Type B pancreatic cell (in vitro differentiated cells): ENCODE measurements at regions not wholly inside any gene's neighbourhood (a gene's known extent, or its start where the extent isn't known, plus 50 kb on each side); places are given as distances from the start of the nearest gene placed in this dataset.

Experiments
- DNase-seq: peaks from one replicate; pipeline ENCODE4 v3.0.0; 2021; ENCODE audit warnings: mixed read lengths; ENCODE audit not compliant: unreplicated experiment; ENCODE audit errors: extremely low spot score
- H3K27ac Mint-ChIP-seq: 2 replicates; pipeline ENCODE4 v1.8.0; 2021; ENCODE audit warnings: mild to moderate bottlenecking, mixed read lengths
- H3K27me3 Mint-ChIP-seq: 2 replicates; pipeline ENCODE4 v1.8.0; 2021; ENCODE audit warnings: mixed read lengths
- H3K36me3 Mint-ChIP-seq: 2 replicates; pipeline ENCODE4 v1.8.0; 2021; ENCODE audit warnings: mixed read lengths
- H3K4me1 Mint-ChIP-seq: one replicate; pipeline ENCODE4 v1.8.0; 2021; ENCODE audit warnings: mixed read lengths; ENCODE audit not compliant: unreplicated experiment
- H3K4me3 Mint-ChIP-seq: 2 replicates; pipeline ENCODE4 v1.8.0; 2021; ENCODE audit warnings: mild to moderate bottlenecking, mixed read lengths
- H3K9me3 Mint-ChIP-seq: 2 replicates; pipeline ENCODE4 v1.8.0; 2021; ENCODE audit warnings: mixed read lengths
- TF ChIP-seq, protein P1 (sequence below): fragments of 200-600 bp; sonication (generic); conservative IDR thresholded peaks from 2 replicates; pipeline ENCODE4 v1.5.0; 2021; ENCODE audit warnings: antibody characterized with exemption, mild to moderate bottlenecking

DNA sequence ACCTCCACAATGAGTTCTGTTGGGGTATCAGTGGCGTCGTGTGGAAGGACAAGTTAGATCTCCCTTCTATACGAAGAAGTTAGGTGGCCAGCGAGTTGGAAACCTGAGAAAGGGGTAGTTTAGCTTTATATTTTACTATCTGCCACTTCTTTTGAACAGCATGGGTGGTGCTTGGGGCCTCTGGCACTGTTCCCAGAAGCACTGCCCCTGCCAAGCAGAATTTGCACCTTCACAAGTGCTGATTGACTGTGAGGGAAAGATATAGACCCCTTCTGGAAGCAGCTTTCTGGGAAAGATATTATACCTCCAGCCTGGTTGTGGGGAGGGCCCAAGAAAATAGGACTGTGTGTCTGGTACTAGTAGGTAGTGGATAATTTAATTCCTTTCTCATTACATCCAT is 246.9 kb downstream of the FBXO8 start:
- Mint-ChIP-seq H3K27ac (no peak overlapping the region), H3K9me3 (no peaks in the 10 kb centered on the region), H3K27me3 (no peaks in the 10 kb centered on the region), H3K4me1 (peaks cover 5% of the 10 kb centered on the region), H3K36me3 (no peaks in the 10 kb centered on the region), H3K4me3 (no peak overlapping the region)
- no peak for DNase-seq
- TF ChIP-seq, protein P1, sequence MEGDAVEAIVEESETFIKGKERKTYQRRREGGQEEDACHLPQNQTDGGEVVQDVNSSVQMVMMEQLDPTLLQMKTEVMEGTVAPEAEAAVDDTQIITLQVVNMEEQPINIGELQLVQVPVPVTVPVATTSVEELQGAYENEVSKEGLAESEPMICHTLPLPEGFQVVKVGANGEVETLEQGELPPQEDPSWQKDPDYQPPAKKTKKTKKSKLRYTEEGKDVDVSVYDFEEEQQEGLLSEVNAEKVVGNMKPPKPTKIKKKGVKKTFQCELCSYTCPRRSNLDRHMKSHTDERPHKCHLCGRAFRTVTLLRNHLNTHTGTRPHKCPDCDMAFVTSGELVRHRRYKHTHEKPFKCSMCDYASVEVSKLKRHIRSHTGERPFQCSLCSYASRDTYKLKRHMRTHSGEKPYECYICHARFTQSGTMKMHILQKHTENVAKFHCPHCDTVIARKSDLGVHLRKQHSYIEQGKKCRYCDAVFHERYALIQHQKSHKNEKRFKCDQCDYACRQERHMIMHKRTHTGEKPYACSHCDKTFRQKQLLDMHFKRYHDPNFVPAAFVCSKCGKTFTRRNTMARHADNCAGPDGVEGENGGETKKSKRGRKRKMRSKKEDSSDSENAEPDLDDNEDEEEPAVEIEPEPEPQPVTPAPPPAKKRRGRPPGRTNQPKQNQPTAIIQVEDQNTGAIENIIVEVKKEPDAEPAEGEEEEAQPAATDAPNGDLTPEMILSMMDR = no peak

DNA sequence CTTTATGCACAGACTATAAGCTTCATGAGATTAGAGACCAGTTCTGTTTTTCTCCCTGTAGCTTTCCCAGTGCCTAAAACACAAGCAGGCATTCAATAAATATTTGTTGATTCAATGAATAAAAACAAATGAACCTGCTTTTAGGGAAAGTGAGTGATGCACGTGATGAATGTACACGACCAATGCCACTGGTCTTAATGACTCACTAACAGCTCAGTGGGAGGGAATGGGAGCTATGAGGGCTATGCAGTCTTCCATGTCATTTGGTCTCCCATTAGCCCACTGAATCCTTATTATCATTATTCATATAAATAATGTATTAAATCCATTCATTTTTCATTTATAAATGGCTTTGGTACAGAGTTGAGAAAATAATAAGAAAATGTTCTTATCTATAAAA is 247.4 kb downstream of the FBXO8 start:
- Mint-ChIP-seq H3K36me3 (no peaks in the 10 kb centered on the region), H3K9me3 (no peaks in the 10 kb centered on the region), H3K4me1 (peaks cover 5% of the 10 kb centered on the region), H3K27me3 (no peaks in the 10 kb centered on the region), H3K4me3 (no peak overlapping the region), H3K27ac (no peak overlapping the region)
- no peak for DNase-seq
- TF ChIP-seq, protein P1 = no peak

DNA sequence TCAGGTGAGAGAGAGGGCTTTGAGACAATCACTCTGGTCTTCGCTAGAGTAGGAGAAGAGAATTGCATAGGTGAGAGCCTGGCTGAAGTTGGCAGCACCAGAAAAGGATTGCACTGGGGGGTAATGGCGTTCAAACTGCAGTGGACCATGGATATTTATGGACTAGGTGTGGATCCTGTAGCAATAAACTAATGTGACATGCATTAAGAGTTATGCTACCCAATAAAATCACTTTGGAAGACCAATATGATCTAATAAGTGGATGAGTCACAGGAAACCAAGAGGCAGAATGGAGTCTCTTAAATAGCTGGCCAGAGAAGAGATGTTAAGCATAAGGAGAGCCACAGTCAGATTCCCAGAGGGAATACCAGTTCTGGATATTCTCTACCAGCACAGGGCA is 259.8 kb downstream of the FBXO8 start:
- no peak for DNase-seq
- Mint-ChIP-seq H3K9me3 (no peaks in the 10 kb centered on the region), H3K4me3 (no peak overlapping the region), H3K27me3 (peaks cover 2% of the 10 kb centered on the region), H3K4me1 (no peaks in the 10 kb centered on the region), H3K36me3 (no peaks in the 10 kb centered on the region), H3K27ac (no peak overlapping the region)
- TF ChIP-seq, protein P1 = no peak

GRCh38 chr4:174018236-174018635 is 265.2 kb downstream of the FBXO8 start:
- Mint-ChIP-seq H3K27me3 (no peaks in the 10 kb centered on the region), H3K27ac (no peak overlapping the region), H3K4me1 (no peaks in the 10 kb centered on the region), H3K9me3 (no peaks in the 10 kb centered on the region), H3K36me3 (no peaks in the 10 kb centered on the region), H3K4me3 (no peak overlapping the region)
- DNase-seq = no peak
- TF ChIP-seq, protein P1 = no peak

DNA sequence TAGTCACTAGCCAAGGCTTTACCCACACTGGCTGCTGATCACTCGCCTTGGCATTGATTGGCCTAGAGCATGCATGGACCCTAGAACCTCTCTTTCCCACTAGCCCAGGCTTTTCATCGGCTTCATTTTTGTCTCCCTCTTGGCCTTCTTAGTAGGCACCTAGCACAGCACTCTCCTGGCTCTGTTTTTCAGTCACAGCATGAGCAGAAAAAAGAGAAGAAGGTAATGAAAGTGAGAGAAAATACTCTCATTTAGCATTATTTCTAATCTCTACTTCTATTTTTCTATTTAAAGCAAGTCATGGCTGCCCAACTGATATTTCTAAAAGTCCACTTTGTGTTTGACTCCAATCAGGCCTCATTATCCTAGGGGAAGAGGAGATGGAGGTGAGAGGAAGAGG is 267.2 kb downstream of the FBXO8 start:
- TF ChIP-seq, protein P1 = no peak
- Mint-ChIP-seq H3K9me3 (no peaks in the 10 kb centered on the region), H3K4me3 (no peak overlapping the region), H3K27ac (no peak overlapping the region), H3K4me1 (no peaks in the 10 kb centered on the region), H3K36me3 (no peaks in the 10 kb centered on the region), H3K27me3 (no peaks in the 10 kb centered on the region)
- DNase-seq = no peak

GRCh38 chr4:174012886-174013259 is 270.6 kb downstream of the FBXO8 start:
- Mint-ChIP-seq H3K9me3 (no peaks in the 10 kb centered on the region), H3K36me3 (no peaks in the 10 kb centered on the region), H3K27me3 (no peaks in the 10 kb centered on the region), H3K4me3 (no peak overlapping the region), H3K27ac (no peak overlapping the region), H3K4me1 (peaks cover 5% of the 10 kb centered on the region)
- TF ChIP-seq, protein P1 = no peak
- DNase-seq = no peak
